Immature natural killer cell (primary cell): ENCODE measurements at regions not wholly inside any gene's neighbourhood (a gene's known extent, or its start where the extent isn't known, plus 50 kb on each side); places are given as distances from the start of the nearest gene placed in this dataset.

Experiments
- DNase-seq, 3 donors: peaks; one replicate each; pipeline ENCODE4 v3.0.0; 2022; ENCODE audit warnings: mixed read lengths in 1 of 3
- H3K27ac Mint-ChIP-seq, 6 donors: one replicate each; pipeline ENCODE4 v1.8.0; 2020; ENCODE audit warnings: mixed read lengths in 6 of 6, mild to moderate bottlenecking in 5 of 6, inconsistent platforms in 4 of 6, moderate library complexity in 3 of 6
- H3K27me3 Mint-ChIP-seq, 3 donors: one replicate each; pipeline ENCODE4 v1.8.0; 2020 to 2021; ENCODE audit warnings: low read depth in 3 of 3, mild to moderate bottlenecking in 3 of 3, mixed read lengths in 3 of 3, moderate library complexity in 3 of 3, inconsistent platforms in 1 of 3
- H3K36me3 Mint-ChIP-seq, 3 donors: one replicate each; pipeline ENCODE4 v1.8.0; 2020; ENCODE audit warnings: mixed read lengths in 3 of 3, inconsistent platforms in 2 of 3, mild to moderate bottlenecking in 2 of 3
- H3K4me1 Mint-ChIP-seq, 2 donors: one replicate each; pipeline ENCODE4 v1.8.0; 2020; ENCODE audit warnings: inconsistent platforms in 2 of 2, mild to moderate bottlenecking in 2 of 2, mixed read lengths in 2 of 2, moderate library complexity in 1 of 2
- H3K4me3 Mint-ChIP-seq, 5 donors: one replicate each; pipeline ENCODE4 v1.8.0; 2020; ENCODE audit warnings: mild to moderate bottlenecking in 5 of 5, mixed read lengths in 5 of 5, inconsistent platforms in 3 of 5, moderate library complexity in 3 of 5
- H3K9me3 Mint-ChIP-seq, 6 donors: one replicate each; pipeline ENCODE4 v1.8.0; 2020; ENCODE audit warnings: mild to moderate bottlenecking in 6 of 6, mixed read lengths in 6 of 6, inconsistent platforms in 4 of 6, moderate library complexity in 3 of 6

DNA sequence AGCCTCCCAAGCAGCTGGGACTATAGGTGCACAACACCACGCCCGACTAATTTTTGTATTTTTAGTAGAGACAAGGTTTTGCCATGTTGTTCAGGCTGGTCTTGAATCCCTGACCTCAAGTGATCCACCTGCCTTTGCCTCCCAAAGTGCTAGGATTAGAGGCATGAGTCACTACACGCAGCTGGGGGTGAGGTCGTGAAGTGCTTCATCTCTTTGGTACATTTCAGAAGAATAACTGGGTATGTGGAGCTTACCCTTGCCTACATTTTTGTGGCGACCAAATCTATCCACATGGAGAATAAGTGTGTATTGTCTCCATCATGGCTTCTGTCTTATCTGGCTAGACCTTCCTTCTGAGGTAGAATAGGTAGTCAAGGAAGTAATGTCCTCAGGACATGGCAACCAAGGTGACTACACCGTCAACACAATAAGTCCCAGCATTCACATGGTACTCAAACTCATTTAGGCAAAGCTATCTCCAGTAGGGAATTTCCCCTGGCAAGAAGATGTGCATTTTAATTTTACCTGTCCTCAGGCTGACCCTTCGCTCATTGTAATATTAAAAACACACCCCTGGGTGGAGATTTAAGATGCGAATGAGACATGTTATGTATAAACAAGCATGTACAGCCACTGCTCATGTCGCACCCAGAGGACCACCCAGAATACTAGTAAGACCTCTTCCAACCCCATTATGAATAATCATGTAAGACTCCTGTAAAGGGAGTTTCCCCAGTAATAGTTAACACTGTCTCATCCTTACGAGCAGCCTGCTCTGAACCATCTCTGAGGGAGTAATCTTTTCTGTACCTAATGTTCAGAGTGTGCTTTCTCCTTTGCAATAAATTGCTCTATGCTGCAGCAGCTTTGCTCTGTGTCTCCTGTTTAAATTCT is 1173.2 kb downstream of the TAF11L14 start:
- Mint-ChIP-seq H3K36me3 (no peaks in the 10 kb centered on the region), H3K4me3 (no peak overlapping the region), H3K4me1 (no peaks in the 10 kb centered on the region), H3K27me3 (peaks cover 0 to 2% (median 0%) of the 10 kb centered on the region in 3 donors), H3K27ac (no peak overlapping the region), H3K9me3 (peaks cover 0 to 3% (median 0%) of the 10 kb centered on the region in 6 donors)
- no peak for DNase-seq

GRCh38 chr5:18811661-18812060 is 1176.3 kb downstream of the CDH18 start:
- Mint-ChIP-seq H3K27me3 (peaks cover 0 to 3% (median 0%) of the 10 kb centered on the region in 3 donors), H3K9me3 (peaks cover 0 to 10% (median 5%) of the 10 kb centered on the region in 6 donors), H3K4me3 (no peak overlapping the region), H3K27ac (no peak overlapping the region), H3K36me3 (no peaks in the 10 kb centered on the region), H3K4me1 (no peaks in the 10 kb centered on the region)
- DNase-seq: no peak

DNA sequence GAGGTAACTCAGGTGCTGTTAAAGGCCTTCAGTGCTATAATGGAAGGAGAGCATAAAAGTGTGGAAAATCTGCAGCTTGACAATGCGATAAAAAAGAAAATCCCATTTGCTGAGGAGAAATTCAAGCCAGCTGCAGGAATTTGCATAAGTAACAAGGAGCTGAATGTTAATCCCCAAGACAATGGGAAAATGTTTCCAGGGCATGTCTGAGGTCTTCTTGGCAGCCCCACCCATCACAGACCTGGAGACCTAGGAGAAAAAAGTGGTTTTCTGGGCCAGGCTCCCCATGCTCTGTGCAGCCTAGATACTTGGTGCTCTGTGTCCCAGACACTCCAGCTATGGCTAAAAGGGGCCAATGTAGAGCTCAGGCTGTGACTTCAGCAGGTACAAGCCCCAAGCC is 1159.6 kb downstream of the CDH18 start:
- no peak overlapping the region for H3K4me3 Mint-ChIP-seq
- no peaks in the 10 kb centered on the region for H3K36me3 Mint-ChIP-seq
- no peaks in the 10 kb centered on the region for H3K27me3 Mint-ChIP-seq
- no peak overlapping the region for H3K27ac Mint-ChIP-seq
- H3K4me1 Mint-ChIP-seq: no peaks in the 10 kb centered on the region
- peaks cover 0 to 14% (median under 1%) of the 10 kb centered on the region in 6 donors for H3K9me3 Mint-ChIP-seq
- no peak for DNase-seq

GRCh38 chr5:18829539-18829938 is 1158.5 kb downstream of the CDH18 start:
- no peaks in the 10 kb centered on the region for H3K36me3 Mint-ChIP-seq
- no peak overlapping the region for H3K27ac Mint-ChIP-seq

GRCh38 chr5:18850216-18850615 is 1137.8 kb downstream of the CDH18 start:
- H3K27me3 Mint-ChIP-seq: peaks cover 0 to 1% (median 0%) of the 10 kb centered on the region in 3 donors
- H3K36me3 Mint-ChIP-seq: no peaks in the 10 kb centered on the region

More at GRCh38 chr5:18829539-18829938, 1158.5 kb downstream of the CDH18 start:
- H3K9me3 Mint-ChIP-seq: peaks cover 0 to 14% (median under 1%) of the 10 kb centered on the region in 6 donors
- no peak overlapping the region for H3K4me3 Mint-ChIP-seq
- no peaks in the 10 kb centered on the region for H3K4me1 Mint-ChIP-seq
- no peaks in the 10 kb centered on the region for H3K27me3 Mint-ChIP-seq
- no peak for DNase-seq

GRCh38 chr5:18872978-18873377 is 1115.0 kb downstream of the CDH18 start:
- no peak for DNase-seq
- no peak overlapping the region for H3K27ac Mint-ChIP-seq
- no peaks in the 10 kb centered on the region for H3K36me3 Mint-ChIP-seq
- H3K27me3 Mint-ChIP-seq: no peaks in the 10 kb centered on the region
- no peak overlapping the region for H3K4me3 Mint-ChIP-seq
- H3K4me1 Mint-ChIP-seq: no peaks in the 10 kb centered on the region
- H3K9me3 Mint-ChIP-seq: peaks cover 3 to 20% (median 9%) of the 10 kb centered on the region in 6 donors

More at GRCh38 chr5:18850216-18850615, 1137.8 kb downstream of the CDH18 start:
- no peak for DNase-seq
- Mint-ChIP-seq H3K4me3 (no peak overlapping the region), H3K27ac (no peak overlapping the region), H3K4me1 (no peaks in the 10 kb centered on the region), H3K9me3 (peaks cover 12 to 31% (median 14%) of the 10 kb centered on the region in 6 donors)

DNA sequence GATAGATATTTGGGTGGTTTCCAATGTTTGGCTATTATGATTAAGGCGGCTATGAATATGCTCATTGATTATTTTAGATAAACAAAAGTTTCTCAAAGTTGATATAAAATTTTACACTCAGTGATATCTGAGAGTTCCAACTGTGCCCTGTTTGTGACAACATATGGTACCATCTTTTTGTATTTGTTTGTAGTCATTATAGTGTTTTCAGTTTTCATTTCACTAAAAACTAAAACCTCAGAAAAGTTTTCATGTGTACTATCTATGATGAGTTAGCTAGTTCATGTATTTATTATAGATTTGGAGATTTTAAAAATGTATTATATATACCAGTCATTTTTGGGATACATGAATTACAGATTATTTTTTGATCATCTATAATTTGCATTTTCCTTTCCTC is 1111.4 kb downstream of the CDH18 start:
- DNase-seq: no peak
- no peaks in the 10 kb centered on the region for H3K36me3 Mint-ChIP-seq

DNA sequence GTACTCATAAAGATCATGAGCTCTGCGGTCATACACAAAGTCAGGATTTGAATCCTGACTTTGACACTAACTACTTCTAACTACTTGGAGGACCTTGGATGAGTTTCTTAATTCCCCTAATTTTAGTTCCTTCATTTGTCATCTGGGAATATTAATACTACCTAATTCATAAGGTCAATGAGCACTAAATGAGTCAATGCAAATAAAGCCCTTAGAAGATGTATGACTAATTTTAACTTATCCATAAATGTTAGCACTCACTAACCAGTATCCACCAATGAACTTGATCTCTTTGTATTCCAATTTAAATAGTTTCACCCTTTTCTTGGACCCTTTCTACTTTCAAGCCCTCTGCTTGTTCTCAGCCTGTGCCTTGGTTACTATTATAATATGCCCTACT is 1106.4 kb downstream of the CDH18 start:
- Mint-ChIP-seq H3K27me3 (peaks cover 0 to 1% (median 0%) of the 10 kb centered on the region in 3 donors), H3K4me1 (no peaks in the 10 kb centered on the region), H3K27ac (no peak overlapping the region), H3K9me3 (peaks cover 6 to 21% (median 12%) of the 10 kb centered on the region in 6 donors), H3K36me3 (no peaks in the 10 kb centered on the region), H3K4me3 (no peak overlapping the region)
- no peak for DNase-seq

More for the DNA sequence above, 1111.4 kb downstream of the CDH18 start:
- Mint-ChIP-seq H3K4me1 (no peaks in the 10 kb centered on the region), H3K4me3 (no peak overlapping the region), H3K9me3 (peaks cover 0 to 20% (median 13%) of the 10 kb centered on the region in 6 donors), H3K27ac (no peak overlapping the region), H3K27me3 (no peaks in the 10 kb centered on the region)

DNA sequence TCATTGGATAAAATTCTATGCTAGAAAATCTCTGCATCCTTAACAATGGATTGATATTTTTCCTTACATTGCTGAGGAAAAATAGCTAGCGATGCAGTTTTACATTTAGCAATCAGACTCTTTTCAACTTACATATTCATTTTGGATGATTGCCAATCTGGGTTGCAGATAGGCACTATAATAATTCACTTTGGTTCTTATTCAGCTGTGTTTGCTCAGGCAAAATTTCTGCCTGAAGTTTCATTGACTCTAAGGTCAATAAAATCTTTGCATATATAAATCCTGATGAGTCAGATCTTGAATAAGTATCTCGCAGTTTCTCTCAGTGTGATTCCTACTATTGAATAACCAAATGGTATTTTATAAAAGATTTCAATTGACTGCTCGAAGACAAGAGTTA is 1105.8 kb downstream of the CDH18 start:
- no peaks in the 10 kb centered on the region for H3K36me3 Mint-ChIP-seq
- no peak for DNase-seq
- no peaks in the 10 kb centered on the region for H3K4me1 Mint-ChIP-seq
- H3K4me3 Mint-ChIP-seq: no peak overlapping the region
- peaks cover 0 to 1% (median 0%) of the 10 kb centered on the region in 3 donors for H3K27me3 Mint-ChIP-seq
- H3K27ac Mint-ChIP-seq: no peak overlapping the region
- H3K9me3 Mint-ChIP-seq: peaks cover 6 to 21% (median 12%) of the 10 kb centered on the region in 6 donors

GRCh38 chr5:18888821-18889220 is 1099.2 kb downstream of the CDH18 start:
- Mint-ChIP-seq H3K27ac (no peak overlapping the region), H3K9me3 (peaks cover 5 to 38% (median 33%) of the 10 kb centered on the region in 6 donors), H3K4me3 (no peak overlapping the region), H3K36me3 (no peaks in the 10 kb centered on the region), H3K4me1 (no peaks in the 10 kb centered on the region), H3K27me3 (peaks cover 0 to 1% (median 0%) of the 10 kb centered on the region in 3 donors)
- DNase-seq: no peak

- Mint-ChIP-seq H3K27me3 (no peaks in the 10 kb centered on the region), H3K4me1 (no peaks in the 10 kb centered on the region), H3K4me3 (no peak overlapping the region), H3K27ac (no peak overlapping the region), H3K9me3 (peaks cover 4 to 15% (median 5%) of the 10 kb centered on the region in 6 donors), H3K36me3 (no peaks in the 10 kb centered on the region)
- DNase-seq: no peak
These were observed 1087.4 kb downstream of the CDH18 start for GRCh38 chr5:18900644-18901043.

DNA sequence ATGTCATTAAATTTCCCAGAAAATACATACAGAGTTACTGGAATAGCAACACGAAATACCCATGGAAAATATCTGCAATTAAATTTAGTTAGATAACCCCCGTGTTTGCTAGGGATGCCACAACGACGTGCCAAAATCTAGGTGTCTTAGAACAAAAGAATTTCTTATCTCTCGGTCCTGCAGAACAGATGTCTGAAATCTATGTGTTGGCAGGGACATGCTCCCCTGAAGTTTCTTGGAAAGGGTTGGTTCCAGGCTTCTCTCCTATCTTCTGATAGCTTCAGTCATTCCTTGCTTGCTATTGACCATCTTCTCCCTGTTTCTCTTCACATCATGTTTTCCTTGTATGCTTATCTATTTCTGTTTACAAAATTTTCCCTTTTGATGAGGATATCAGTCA is 1067.0 kb downstream of the CDH18 start:
- Mint-ChIP-seq H3K9me3 (peaks cover 4 to 31% (median 21%) of the 10 kb centered on the region in 6 donors), H3K36me3 (no peaks in the 10 kb centered on the region), H3K4me1 (no peaks in the 10 kb centered on the region), H3K4me3 (no peak overlapping the region), H3K27ac (no peak overlapping the region), H3K27me3 (no peaks in the 10 kb centered on the region)
- no peak for DNase-seq

DNA sequence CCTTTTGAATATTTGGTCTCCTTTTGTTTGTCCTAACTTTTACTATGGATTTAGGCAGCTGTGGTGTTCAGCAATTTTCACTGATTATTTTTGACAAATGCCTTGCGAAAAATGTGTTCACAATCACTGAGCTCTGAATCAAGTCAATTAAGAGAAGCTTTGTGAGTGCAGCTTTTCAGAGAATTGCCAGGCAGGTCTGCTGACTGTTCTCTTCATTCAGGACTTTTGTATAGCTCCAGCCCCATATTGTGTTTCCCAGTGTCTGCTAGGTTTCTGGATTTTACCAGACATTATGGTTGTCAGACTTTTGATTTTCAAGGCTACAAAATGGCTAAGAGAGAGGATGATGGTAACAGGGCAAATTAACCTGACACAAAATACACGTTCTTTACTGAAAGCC is 1055.9 kb downstream of the CDH18 start:
- H3K4me3 Mint-ChIP-seq: no peak overlapping the region
- peaks cover 0 to 3% (median 1%) of the 10 kb centered on the region in 3 donors for H3K27me3 Mint-ChIP-seq
- peaks cover 3 to 17% (median 11%) of the 10 kb centered on the region in 6 donors for H3K9me3 Mint-ChIP-seq
- no peak overlapping the region for H3K27ac Mint-ChIP-seq
- no peaks in the 10 kb centered on the region for H3K36me3 Mint-ChIP-seq
- DNase-seq: no peak
- H3K4me1 Mint-ChIP-seq: no peaks in the 10 kb centered on the region

GRCh38 chr5:18944771-18945170 is 1043.2 kb downstream of the CDH18 start:
- H3K4me1 Mint-ChIP-seq: no peaks in the 10 kb centered on the region
- H3K9me3 Mint-ChIP-seq: peaks cover 5 to 46% (median 17%) of the 10 kb centered on the region in 6 donors
- no peak overlapping the region for H3K4me3 Mint-ChIP-seq
- H3K27ac Mint-ChIP-seq: no peak overlapping the region
- no peaks in the 10 kb centered on the region for H3K36me3 Mint-ChIP-seq
- no peak for DNase-seq
- peaks cover 0 to 5% (median 0%) of the 10 kb centered on the region in 3 donors for H3K27me3 Mint-ChIP-seq
